HEK293 (cell line): ENCODE measurements at regions not wholly inside any gene's neighbourhood (a gene's known extent, or its start where the extent isn't known, plus 50 kb on each side); places are given as distances from the start of the nearest gene placed in this dataset.

Experiments
- CTCF ChIA-PET: fragments of 350-600 bp; formaldehyde crosslinking; extraction: SDS; loops from one replicate; lab custom pipeline; 2021; ENCODE audit warnings: antibody characterized with exemption; lab: Yijun Ruan, JAX
- POLR2A ChIA-PET: fragments of 300-600 bp; formaldehyde crosslinking; extraction: SDS; loops from one replicate; lab custom pipeline; 2020; ENCODE audit warnings: antibody characterized with exemption, inconsistent platforms; lab: Yijun Ruan, JAX
- H3K27ac ChIP-seq: fragments of 200-500 bp; sonication (Bioruptor generic); 2 replicates; pipeline ENCODE4 v1.5.1; 2014; ENCODE audit warnings: low read depth, low read length, control low read depth, inconsistent platforms; ENCODE audit errors: extremely low read depth
- H3K36me3 ChIP-seq, 2 experiments: fragments of 200-500 bp in 1 of 2; sonication (Bioruptor generic) in 1 of 2; 1 replicate in 1 of 2; 2 replicates in 1 of 2; pipeline ENCODE4 v1.5.1; 2014 to 2017; ENCODE audit warnings: inconsistent platforms in 2 of 2, low read length in 2 of 2; ENCODE audit not compliant: control insufficient read depth in 2 of 2, insufficient read depth in 1 of 2
- H3K4me1 ChIP-seq: fragments of 200-500 bp; sonication (Bioruptor generic); 2 replicates; pipeline ENCODE4 v1.5.1; 2014; ENCODE audit warnings: mild to moderate bottlenecking, low read length, inconsistent platforms; ENCODE audit not compliant: control insufficient read depth, insufficient read depth
- H3K4me3 ChIP-seq: 2 replicates; pipeline ENCODE4 v1.5.1; 2011; ENCODE audit warnings: low read depth, mild to moderate bottlenecking, control low read depth, low read length, moderate library complexity
- H3K9me3 ChIP-seq: fragments of 200-500 bp; sonication (Bioruptor generic); 2 replicates; pipeline ENCODE4 v1.5.1; 2014; ENCODE audit warnings: low read depth, low read length, inconsistent platforms; ENCODE audit not compliant: control insufficient read depth, insufficient read depth
- ELK4 ChIP-seq: IDR thresholded peaks from 2 replicates; pipeline ENCODE4 v1.6.1; 2011; ENCODE audit warnings: mild to moderate bottlenecking, low read depth, low read length, borderline replicate concordance
- GLIS1 ChIP-seq: fragments of 450-650 bp; formaldehyde crosslinking; IDR thresholded peaks from 2 replicates; pipeline ENCODE4 v1.5.1; 2016; ENCODE audit warnings: missing biosample characterization, missing genetic modification characterization
- PRDM2 ChIP-seq: fragments of 450-650 bp; formaldehyde crosslinking; IDR thresholded peaks from 2 replicates; pipeline ENCODE4 v1.5.1; 2016; ENCODE audit warnings: missing biosample characterization, missing genetic modification characterization, borderline replicate concordance
- ZNF146 ChIP-seq: fragments of 450-650 bp; formaldehyde crosslinking; IDR thresholded peaks from 2 replicates; pipeline ENCODE4 v1.5.1; 2016; ENCODE audit warnings: missing biosample characterization, missing genetic modification characterization
- ZNF350 ChIP-seq: fragments of 450-650 bp; formaldehyde crosslinking; IDR thresholded peaks from 2 replicates; pipeline ENCODE4 v1.5.0; 2017; ENCODE audit warnings: missing biosample characterization, mild to moderate bottlenecking, missing genetic modification characterization
- ZNF354C ChIP-seq: fragments of 450-650 bp; formaldehyde crosslinking; IDR thresholded peaks from 2 replicates; pipeline ENCODE4 v1.5.1; 2016; ENCODE audit warnings: missing biosample characterization, missing genetic modification characterization, low read depth, borderline replicate concordance
- ZNF394 ChIP-seq: fragments of 450-650 bp; formaldehyde crosslinking; IDR thresholded peaks from 2 replicates; pipeline ENCODE4 v1.5.1; 2016; ENCODE audit warnings: missing biosample characterization, missing genetic modification characterization, mild to moderate bottlenecking, moderate library complexity, borderline replicate concordance
- ZNF433 ChIP-seq: fragments of 450-650 bp; formaldehyde crosslinking; IDR thresholded peaks from 2 replicates; pipeline ENCODE4 v1.5.1; 2016; ENCODE audit warnings: missing biosample characterization, missing genetic modification characterization, low read depth
- ZNF513 ChIP-seq: fragments of 450-650 bp; IDR thresholded peaks from 2 replicates; pipeline ENCODE4 v1.5.1; 2018; ENCODE audit warnings: missing biosample characterization, missing genetic modification characterization
- ZNF521 ChIP-seq: fragments of 450-650 bp; formaldehyde crosslinking; IDR thresholded peaks from 2 replicates; pipeline ENCODE4 v1.5.1; 2017; ENCODE audit warnings: missing biosample characterization, mild to moderate bottlenecking, missing genetic modification characterization
- ZNF529 ChIP-seq: fragments of 450-650 bp; formaldehyde crosslinking; IDR thresholded peaks from 2 replicates; pipeline ENCODE4 v1.5.1; 2017; ENCODE audit warnings: missing genetic modification characterization, missing biosample characterization; ENCODE audit not compliant: insufficient replicate concordance
- ZNF558 ChIP-seq: fragments of 450-650 bp; formaldehyde crosslinking; IDR thresholded peaks from 2 replicates; pipeline ENCODE4 v1.5.1; 2016; ENCODE audit warnings: missing biosample characterization, missing genetic modification characterization
- ZNF561 ChIP-seq: fragments of 450-650 bp; IDR thresholded peaks from 2 replicates; pipeline ENCODE4 v1.5.1; 2018; ENCODE audit warnings: missing biosample characterization, missing genetic modification characterization, borderline replicate concordance
- TF ChIP-seq, protein P1 (sequence below): fragments of 450-650 bp; formaldehyde crosslinking; IDR thresholded peaks from 2 replicates; pipeline ENCODE4 v1.5.1; 2016; ENCODE audit warnings: missing biosample characterization, missing genetic modification characterization
- TF ChIP-seq, protein P2 (sequence below): fragments of 450-650 bp; formaldehyde crosslinking; IDR thresholded peaks from 2 replicates; pipeline ENCODE4 v1.5.1; 2016; ENCODE audit warnings: missing biosample characterization, missing genetic modification characterization
- TF ChIP-seq, protein P3 (sequence below): fragments of 450-650 bp; formaldehyde crosslinking; IDR thresholded peaks from 2 replicates; pipeline ENCODE4; 2016; ENCODE audit warnings: missing biosample characterization, missing genetic modification characterization
- TF ChIP-seq, protein P4 (sequence below): fragments of 450-650 bp; formaldehyde crosslinking; IDR thresholded peaks from 2 replicates; pipeline ENCODE4 v1.5.1; 2016; ENCODE audit warnings: missing biosample characterization, missing genetic modification characterization

DNA sequence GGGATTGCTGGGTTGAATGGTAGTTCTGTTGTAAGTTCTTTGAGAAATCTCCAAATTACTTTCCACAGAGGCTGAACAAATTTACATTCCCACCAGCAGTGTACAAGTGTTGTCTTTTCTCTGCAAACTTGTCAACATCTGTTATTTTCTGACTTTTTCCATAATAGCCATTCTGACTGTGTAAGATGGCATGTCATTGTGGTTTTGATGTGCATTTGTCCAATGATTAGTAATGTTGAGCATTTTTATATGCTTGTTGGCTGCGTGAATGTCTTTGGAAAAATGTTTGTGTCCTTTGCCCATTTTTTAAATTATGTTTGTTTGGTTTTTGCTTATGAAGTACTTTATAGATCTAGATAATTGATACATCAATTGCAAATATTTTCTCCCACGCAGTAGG is 1025.0 kb downstream of the JRKL start (continued):
- TF ChIP-seq, protein P1, sequence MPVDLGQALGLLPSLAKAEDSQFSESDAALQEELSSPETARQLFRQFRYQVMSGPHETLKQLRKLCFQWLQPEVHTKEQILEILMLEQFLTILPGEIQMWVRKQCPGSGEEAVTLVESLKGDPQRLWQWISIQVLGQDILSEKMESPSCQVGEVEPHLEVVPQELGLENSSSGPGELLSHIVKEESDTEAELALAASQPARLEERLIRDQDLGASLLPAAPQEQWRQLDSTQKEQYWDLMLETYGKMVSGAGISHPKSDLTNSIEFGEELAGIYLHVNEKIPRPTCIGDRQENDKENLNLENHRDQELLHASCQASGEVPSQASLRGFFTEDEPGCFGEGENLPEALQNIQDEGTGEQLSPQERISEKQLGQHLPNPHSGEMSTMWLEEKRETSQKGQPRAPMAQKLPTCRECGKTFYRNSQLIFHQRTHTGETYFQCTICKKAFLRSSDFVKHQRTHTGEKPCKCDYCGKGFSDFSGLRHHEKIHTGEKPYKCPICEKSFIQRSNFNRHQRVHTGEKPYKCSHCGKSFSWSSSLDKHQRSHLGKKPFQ (tag by site-specific recombination) = no peak

GRCh38 chr11:97419729-97420128 is 1029.9 kb downstream of the JRKL start:
- Histone ChIP-seq H3K9me3 (no peaks in the 10 kb centered on the region), H3K27ac (no peak overlapping the region), H3K4me3 (no peak overlapping the region), H3K4me1 (no peaks in the 10 kb centered on the region), H3K36me3 (no peaks in the 10 kb centered on the region)
- CTCF ChIA-PET = no interaction called here
- TF ChIP-seq ZNF513 (tag by site-specific recombination) (no peak), ZNF433 (tag by site-specific recombination) (no peak), ZNF529 (tag by site-specific recombination) (no peak), ZNF350 (tag by site-specific recombination) (no peak)
- POLR2A ChIA-PET = no interaction called here

DNA sequence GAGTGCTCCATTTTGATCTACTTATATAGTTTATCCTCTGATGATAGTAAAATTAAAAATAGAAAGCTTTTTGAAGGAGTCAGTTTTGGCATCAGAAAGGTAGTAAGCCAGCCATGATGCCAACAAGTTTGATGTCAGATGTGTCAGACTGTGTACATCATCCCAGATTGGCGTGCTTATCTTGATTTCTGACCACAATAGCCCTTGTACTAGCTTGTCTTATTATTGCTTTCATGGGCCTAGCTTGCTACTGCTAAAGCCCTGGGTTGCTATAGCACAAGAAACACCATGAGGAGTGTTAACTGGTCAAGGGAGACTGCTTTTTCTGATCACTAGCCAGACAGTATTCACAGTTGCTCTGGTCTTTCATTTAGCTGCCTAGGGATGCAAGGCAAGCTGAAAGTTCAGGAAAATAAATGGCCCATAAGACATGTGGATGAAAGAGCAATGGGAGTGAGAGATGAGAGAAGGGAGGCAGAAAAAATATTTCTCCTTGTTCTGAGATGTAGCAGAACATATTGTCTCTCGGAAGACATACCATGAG is 1038.5 kb downstream of the JRKL start:
- ChIA-PET CTCF (interaction anchor here (1.0 kb wide), 1 partner anchor 964 kb away, joined by 3 read pairs; no protein-coding TSS in a partner anchor), POLR2A (no interaction called here)
- H3K27ac ChIP-seq = no peak overlapping the region
- no peaks in the 10 kb centered on the region for H3K9me3 ChIP-seq
- H3K4me3 ChIP-seq = no peak overlapping the region
- H3K4me1 ChIP-seq = no peaks in the 10 kb centered on the region
- H3K36me3 ChIP-seq = no peaks in the 10 kb centered on the region
- no peak for TF ChIP-seq PRDM2 (tag by site-specific recombination)
- TF ChIP-seq ELK4 = no peak
- TF ChIP-seq, protein P2, sequence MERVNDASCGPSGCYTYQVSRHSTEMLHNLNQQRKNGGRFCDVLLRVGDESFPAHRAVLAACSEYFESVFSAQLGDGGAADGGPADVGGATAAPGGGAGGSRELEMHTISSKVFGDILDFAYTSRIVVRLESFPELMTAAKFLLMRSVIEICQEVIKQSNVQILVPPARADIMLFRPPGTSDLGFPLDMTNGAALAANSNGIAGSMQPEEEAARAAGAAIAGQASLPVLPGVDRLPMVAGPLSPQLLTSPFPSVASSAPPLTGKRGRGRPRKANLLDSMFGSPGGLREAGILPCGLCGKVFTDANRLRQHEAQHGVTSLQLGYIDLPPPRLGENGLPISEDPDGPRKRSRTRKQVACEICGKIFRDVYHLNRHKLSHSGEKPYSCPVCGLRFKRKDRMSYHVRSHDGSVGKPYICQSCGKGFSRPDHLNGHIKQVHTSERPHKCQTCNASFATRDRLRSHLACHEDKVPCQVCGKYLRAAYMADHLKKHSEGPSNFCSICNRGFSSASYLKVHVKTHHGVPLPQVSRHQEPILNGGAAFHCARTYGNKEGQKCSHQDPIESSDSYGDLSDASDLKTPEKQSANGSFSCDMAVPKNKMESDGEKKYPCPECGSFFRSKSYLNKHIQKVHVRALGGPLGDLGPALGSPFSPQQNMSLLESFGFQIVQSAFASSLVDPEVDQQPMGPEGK (tag by site-specific recombination) = no peak
- no peak for TF ChIP-seq ZNF521
- TF ChIP-seq ZNF394 (tag by site-specific recombination) = no peak
- TF ChIP-seq, protein P3, sequence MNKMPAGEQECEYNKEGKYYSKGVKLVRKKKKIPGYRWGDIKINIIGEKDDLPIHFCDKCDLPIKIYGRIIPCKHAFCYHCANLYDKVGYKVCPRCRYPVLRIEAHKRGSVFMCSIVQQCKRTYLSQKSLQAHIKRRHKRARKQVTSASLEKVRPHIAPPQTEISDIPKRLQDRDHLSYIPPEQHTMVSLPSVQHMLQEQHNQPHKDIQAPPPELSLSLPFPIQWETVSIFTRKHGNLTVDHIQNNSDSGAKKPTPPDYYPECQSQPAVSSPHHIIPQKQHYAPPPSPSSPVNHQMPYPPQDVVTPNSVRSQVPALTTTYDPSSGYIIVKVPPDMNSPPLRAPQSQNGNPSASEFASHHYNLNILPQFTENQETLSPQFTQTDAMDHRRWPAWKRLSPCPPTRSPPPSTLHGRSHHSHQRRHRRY = no peak
- no peak for TF ChIP-seq GLIS1 (tag by site-specific recombination)
- no peak for TF ChIP-seq ZNF558 (tag by site-specific recombination)
- TF ChIP-seq, protein P4, sequence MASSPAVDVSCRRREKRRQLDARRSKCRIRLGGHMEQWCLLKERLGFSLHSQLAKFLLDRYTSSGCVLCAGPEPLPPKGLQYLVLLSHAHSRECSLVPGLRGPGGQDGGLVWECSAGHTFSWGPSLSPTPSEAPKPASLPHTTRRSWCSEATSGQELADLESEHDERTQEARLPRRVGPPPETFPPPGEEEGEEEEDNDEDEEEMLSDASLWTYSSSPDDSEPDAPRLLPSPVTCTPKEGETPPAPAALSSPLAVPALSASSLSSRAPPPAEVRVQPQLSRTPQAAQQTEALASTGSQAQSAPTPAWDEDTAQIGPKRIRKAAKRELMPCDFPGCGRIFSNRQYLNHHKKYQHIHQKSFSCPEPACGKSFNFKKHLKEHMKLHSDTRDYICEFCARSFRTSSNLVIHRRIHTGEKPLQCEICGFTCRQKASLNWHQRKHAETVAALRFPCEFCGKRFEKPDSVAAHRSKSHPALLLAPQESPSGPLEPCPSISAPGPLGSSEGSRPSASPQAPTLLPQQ = no peak
- no peak for TF ChIP-seq ZNF354C (tag by site-specific recombination)
- TF ChIP-seq ZNF146 = no peak
- TF ChIP-seq ZNF561 = no peak
